AG09319 (cell line): ENCODE measurements at regions not wholly inside any gene's neighbourhood (a gene's known extent, or its start where the extent isn't known, plus 50 kb on each side); places are given as distances from the start of the nearest gene placed in this dataset.

Source experiments
- DNase-seq: peaks from one replicate; pipeline ENCODE4 v3.0.0-alpha.2; 2010; ENCODE audit warnings: low read depth; ENCODE audit errors: extremely low read depth
- CTCF ChIP-seq: IDR thresholded peaks from 2 replicates; pipeline ENCODE4 v1.5.1; 2011; ENCODE audit warnings: low read depth, mild to moderate bottlenecking, inconsistent platforms, low read length, moderate library complexity

- TF ChIP-seq CTCF, result no peak
- DNase-seq, result no peak
Observed at GRCh38 chr6:85396159-85396808, 53.6 kb upstream of the NT5E start.

GRCh38 chr6:85395746-85396145, 54.1 kb upstream of the NT5E start:
- no peak for TF ChIP-seq CTCF

DNA sequence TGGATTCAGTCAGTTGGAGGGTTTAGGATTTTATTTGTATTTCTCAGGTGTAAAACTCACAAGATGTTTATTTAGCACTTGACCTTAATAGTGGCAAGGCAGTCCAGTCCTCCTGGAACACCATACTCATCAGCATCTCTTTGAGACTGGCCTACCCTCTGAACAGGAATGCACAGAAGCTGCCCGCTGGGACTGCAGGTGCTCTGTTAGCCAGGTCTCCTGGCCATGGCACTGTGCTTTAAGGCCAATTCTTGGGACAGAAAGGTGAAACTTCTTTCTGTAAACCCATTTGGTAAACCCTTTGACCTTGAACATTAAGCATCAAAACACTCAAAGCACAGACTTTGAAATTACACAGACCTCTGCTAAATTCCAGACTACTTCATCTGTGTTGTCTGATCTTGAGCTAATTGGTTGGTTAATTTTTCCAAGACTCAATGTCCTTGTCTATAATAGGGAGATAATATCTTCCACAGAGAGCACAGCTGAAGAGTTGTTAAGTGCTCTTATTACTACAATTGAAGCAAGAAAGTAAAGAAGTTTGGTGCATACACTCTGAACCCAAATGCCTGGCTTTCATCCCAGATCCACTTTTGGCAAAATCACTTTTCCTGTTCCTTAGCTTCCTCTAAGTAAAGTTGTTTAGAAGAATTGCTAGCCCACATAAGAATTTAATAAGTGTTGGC, 54.9 kb upstream of the NT5E start:
- DNase-seq, result no peak

More at GRCh38 chr6:85395746-85396145, 54.1 kb upstream of the NT5E start:
- no peak for DNase-seq

GRCh38 chr6:85394199-85394598, 55.7 kb upstream of the NT5E start:
- no peak for TF ChIP-seq CTCF
- no peak for DNase-seq

More for the DNA sequence above, 54.9 kb upstream of the NT5E start:
- TF ChIP-seq CTCF, result no peak

GRCh38 chr6:85392379-85392778, 57.5 kb upstream of the NT5E start:
- no peak for TF ChIP-seq CTCF
- DNase-seq, result no peak

- TF ChIP-seq CTCF, result no peak
- no peak for DNase-seq
Observed at GRCh38 chr6:85390775-85391174, 59.1 kb upstream of the NT5E start.

DNA sequence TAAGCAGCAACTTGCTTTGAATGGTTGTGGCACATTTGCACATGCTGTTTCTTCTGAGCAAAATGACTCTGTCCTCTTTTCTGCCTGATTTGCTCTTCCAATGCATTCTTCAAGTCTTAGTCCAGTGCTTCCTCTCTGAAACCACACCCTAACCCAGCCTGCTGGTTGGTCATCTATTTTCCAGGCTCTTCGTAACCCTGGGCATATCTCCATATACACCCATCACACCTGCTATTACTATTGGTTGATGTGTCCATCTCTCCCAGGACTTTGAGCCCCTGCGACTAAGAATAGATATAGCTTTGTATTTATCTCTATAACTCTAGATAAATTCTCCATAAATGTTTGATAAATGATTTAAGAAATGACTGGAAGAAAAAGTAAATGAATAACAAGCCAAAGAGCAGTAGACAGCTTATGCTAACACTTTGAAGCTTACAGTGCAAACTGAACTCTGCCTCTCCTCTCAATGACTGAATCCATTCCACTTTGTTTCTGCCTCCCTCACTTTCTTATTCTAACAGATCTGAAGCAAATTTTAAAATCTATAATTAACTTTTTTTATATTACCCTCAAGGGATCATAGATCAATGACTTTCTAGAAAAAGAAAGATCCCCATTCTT, 59.7 kb upstream of the NT5E start:
- TF ChIP-seq CTCF, result no peak
- DNase-seq, result no peak
